ENCODE measurements at regions not wholly inside any gene's neighbourhood (a gene's known extent, or its start where the extent isn't known, plus 50 kb on each side); places are given as distances from the start of the nearest gene placed in this dataset.

DNA sequence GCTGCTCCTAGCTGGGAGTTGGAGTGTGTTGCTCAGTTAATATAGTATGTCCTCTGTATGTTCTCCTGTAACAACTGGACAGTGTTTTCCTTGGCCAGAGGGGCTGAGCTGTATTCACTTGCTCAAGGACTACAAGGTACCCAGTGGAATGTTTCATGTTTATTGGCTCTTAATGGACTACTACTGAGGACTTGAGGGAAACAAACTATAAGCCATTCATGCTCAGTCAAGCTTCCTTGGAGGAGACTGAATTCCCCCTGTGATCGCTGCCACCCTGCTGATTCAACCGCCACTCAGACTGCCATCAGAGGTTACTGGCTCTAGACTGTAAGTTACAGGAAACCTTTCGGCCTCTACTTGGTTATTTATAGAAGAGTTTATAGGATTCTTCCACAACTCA, 166.6 kb downstream of the ZC3H11B start:
- FAIRE-seq (no peak), DNase-seq (ENCODE audit: insufficient read length, low spot score) (no peak)
- no peak for TF ChIP-seq POLR2AphosphoS5 (IDR thresholded peaks at IDR 0.05; ENCODE audit: low read depth, low read length)
- TF ChIP-seq POLR2A (IDR thresholded peaks at IDR 0.05; ENCODE audit: low read depth, low read length) = no peak
- no peak for TF ChIP-seq PAX5 (IDR thresholded peaks at IDR 0.05; ENCODE audit: insufficient read depth, low read length, severe bottlenecking)
- no peak for TF ChIP-seq TAF1 (IDR thresholded peaks at IDR 0.05; ENCODE audit: low read depth, low read length)
- TF ChIP-seq POU2F2 (IDR thresholded peaks at IDR 0.05; ENCODE audit: low read depth, low read length) = no peak
- no peak for TF ChIP-seq SPI1 (IDR thresholded peaks at IDR 0.05; ENCODE audit: low read depth, low read length)

DNA sequence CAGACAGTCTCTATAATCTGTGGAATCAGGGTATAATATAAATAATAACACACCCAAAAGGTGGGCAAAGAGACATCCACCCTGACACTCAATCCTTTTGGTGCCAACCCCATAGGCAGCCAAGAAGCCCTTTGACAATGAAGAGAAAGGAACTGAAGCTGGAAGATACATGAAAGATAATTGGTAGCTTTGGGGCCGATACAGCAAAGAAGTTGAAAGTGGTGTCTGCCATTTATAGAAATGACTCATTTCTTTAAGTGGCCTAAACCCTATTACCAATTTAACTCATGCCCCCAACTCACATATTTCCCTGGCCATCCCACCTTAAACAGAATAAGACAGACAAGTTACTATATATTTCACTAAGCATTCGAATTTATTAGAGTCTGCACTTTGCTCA, 167.0 kb downstream of the ZC3H11B start:
- TF ChIP-seq PAX5 (IDR thresholded peaks at IDR 0.05; ENCODE audit: insufficient read depth, low read length, severe bottlenecking) = no peak
- 0 out of 2 replicates have a peak, but pooled peaks have one; percentile 22 for TF ChIP-seq SPI1 (IDR thresholded peaks at IDR 0.05; ENCODE audit: low read depth, low read length)
- no peak for TF ChIP-seq POU2F2 (IDR thresholded peaks at IDR 0.05; ENCODE audit: low read depth, low read length)
- DNase-seq (ENCODE audit: insufficient read length, low spot score) (no peak), FAIRE-seq (no peak)

DNA sequence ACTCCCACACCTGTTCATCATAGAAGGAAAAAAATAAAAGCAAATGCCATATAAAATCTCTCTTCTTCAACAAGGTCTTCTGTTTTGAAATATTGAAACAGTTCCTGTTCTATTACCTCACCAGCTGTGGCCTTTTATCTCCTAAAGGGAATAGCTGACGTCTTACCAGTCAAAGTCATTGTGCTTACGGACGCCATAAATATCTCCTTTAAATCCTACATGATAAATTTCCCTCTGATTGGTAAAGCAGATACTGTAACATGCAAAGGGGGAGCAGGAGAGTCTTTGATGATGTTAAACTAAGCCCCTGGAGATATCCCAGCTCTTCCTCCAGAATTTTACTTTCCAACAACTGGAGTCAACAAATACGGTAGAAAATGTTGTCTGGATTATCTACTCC, 168.4 kb downstream of the ZC3H11B start:
- TF ChIP-seq PAX5 (IDR thresholded peaks at IDR 0.05; ENCODE audit: insufficient read depth, low read length, severe bottlenecking) (no peak), SPI1 (IDR thresholded peaks at IDR 0.05; ENCODE audit: low read depth, low read length) (no peak), TAF1 (IDR thresholded peaks at IDR 0.05; ENCODE audit: low read depth, low read length) (no peak), POU2F2 (IDR thresholded peaks at IDR 0.05; ENCODE audit: low read depth, low read length) (no peak), POLR2AphosphoS5 (IDR thresholded peaks at IDR 0.05; ENCODE audit: low read depth, low read length) (no peak), POLR2A (IDR thresholded peaks at IDR 0.05; ENCODE audit: low read depth, low read length) (no peak)
- FAIRE-seq = no peak
- no peak for DNase-seq (ENCODE audit: insufficient read length, low spot score)

DNA sequence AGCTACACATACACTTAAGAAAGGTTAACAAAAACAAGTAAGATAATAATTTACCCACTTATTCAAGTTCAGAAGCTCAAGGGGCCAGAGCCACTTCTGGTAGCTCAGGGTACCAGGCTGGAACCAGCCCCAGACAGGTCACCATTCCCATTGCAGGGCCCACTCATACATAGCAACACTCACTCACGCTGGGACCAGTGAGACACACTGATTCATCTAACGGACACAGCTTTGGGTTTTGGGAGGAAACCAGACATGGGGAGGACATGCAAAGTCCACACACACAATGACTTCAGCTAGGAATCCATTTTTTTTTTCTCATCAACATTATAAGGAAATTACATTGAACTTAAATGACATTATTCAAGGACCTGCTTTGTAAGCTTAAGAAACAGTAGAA, 169.1 kb downstream of the ZC3H11B start:
- TF ChIP-seq PAX5 (IDR thresholded peaks at IDR 0.05; ENCODE audit: insufficient read depth, low read length, severe bottlenecking) (no peak), TAF1 (IDR thresholded peaks at IDR 0.05; ENCODE audit: low read depth, low read length) (no peak), POU2F2 (IDR thresholded peaks at IDR 0.05; ENCODE audit: low read depth, low read length) (no peak), POLR2A (IDR thresholded peaks at IDR 0.05; ENCODE audit: low read depth, low read length) (no peak)
- FAIRE-seq = no peak
- no peak for DNase-seq (ENCODE audit: insufficient read length, low spot score)

DNA sequence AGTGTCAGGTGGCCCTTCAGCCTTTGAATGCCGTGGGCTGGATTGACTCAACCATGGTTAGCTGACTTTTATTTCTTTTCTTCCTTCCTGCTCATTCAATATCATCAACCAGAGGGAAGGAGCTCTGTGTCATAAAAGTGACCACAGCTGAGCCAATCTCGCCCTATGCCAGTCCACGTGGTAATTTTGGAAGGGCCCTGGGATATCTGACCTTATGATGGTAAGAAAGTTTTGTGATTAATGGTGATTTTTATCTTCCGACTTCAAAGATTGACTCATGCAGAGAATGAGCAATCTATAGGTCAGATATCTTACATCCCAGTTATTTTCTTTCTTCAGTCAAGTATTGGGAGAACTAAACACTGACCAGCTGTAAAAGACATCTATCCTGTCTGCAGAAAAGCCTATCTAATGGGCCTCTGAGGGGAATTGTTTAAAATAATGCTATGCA, 170.3 kb downstream of the ZC3H11B start:
- TF ChIP-seq PAX5 (IDR thresholded peaks at IDR 0.05; ENCODE audit: insufficient read depth, low read length, severe bottlenecking) (no peak), POLR2AphosphoS5 (IDR thresholded peaks at IDR 0.05; ENCODE audit: low read depth, low read length) (no peak), POU2F2 (IDR thresholded peaks at IDR 0.05; ENCODE audit: low read depth, low read length) (no peak), TAF1 (IDR thresholded peaks at IDR 0.05; ENCODE audit: low read depth, low read length) (no peak), POLR2A (IDR thresholded peaks at IDR 0.05; ENCODE audit: low read depth, low read length) (no peak), SPI1 (IDR thresholded peaks at IDR 0.05; ENCODE audit: low read depth, low read length) (no peak)
- no peak for FAIRE-seq
- DNase-seq (ENCODE audit: insufficient read length, low spot score) = no peak

DNA sequence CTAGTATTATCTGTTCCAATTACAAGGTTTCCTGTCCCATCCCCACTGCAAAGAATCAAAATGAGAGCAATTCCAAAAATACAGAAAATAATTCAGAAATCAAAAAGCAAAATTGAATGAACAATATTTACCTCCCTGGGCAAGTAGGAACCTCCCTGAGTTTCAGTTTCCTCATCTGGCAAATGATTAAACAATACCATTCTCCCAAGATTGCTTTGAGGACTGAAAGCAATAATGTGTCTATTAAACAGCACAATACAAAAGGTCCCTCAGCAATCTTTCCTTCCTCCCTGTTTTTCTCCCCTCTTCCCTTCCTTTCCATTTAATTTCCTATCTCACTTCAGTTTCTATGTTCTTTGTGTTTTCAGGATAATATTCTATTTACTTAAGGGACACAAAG, 171.0 kb downstream of the ZC3H11B start:
- TF ChIP-seq POU2F2 (IDR thresholded peaks at IDR 0.05; ENCODE audit: low read depth, low read length) (no peak), SPI1 (IDR thresholded peaks at IDR 0.05; ENCODE audit: low read depth, low read length) (no peak), POLR2AphosphoS5 (IDR thresholded peaks at IDR 0.05; ENCODE audit: low read depth, low read length) (no peak), TAF1 (IDR thresholded peaks at IDR 0.05; ENCODE audit: low read depth, low read length) (no peak), PAX5 (IDR thresholded peaks at IDR 0.05; ENCODE audit: insufficient read depth, low read length, severe bottlenecking) (no peak), POLR2A (IDR thresholded peaks at IDR 0.05; ENCODE audit: low read depth, low read length) (no peak)
- FAIRE-seq = no peak
- no peak for DNase-seq (ENCODE audit: insufficient read length, low spot score)

DNA sequence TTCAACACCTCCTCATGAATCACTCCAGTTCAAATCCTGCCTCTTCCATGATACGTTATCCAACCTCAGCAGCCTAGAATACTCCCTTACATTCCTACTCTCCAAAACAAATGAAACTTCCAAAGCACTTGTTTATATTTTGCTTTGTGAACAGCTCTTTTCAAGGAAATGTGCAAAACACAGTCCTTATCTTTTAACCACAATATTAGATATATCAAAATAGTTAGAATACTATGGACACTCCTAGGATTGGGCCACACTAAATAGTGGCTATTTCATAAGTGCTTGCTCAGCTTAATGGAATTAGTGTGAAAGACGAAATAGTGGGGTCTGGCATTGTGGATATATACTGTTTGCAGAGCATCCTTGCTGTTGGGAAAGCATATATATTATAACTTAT, 173.5 kb downstream of the ZC3H11B start:
- DNase-seq (ENCODE audit: insufficient read length, low spot score) (no peak), FAIRE-seq (no peak)
- TF ChIP-seq POLR2A (IDR thresholded peaks at IDR 0.05; ENCODE audit: low read depth, low read length) (no peak), SPI1 (IDR thresholded peaks at IDR 0.05; ENCODE audit: low read depth, low read length) (no peak), POU2F2 (IDR thresholded peaks at IDR 0.05; ENCODE audit: low read depth, low read length) (no peak), POLR2AphosphoS5 (IDR thresholded peaks at IDR 0.05; ENCODE audit: low read depth, low read length) (no peak), TAF1 (IDR thresholded peaks at IDR 0.05; ENCODE audit: low read depth, low read length) (no peak), PAX5 (IDR thresholded peaks at IDR 0.05; ENCODE audit: insufficient read depth, low read length, severe bottlenecking) (no peak)

DNA sequence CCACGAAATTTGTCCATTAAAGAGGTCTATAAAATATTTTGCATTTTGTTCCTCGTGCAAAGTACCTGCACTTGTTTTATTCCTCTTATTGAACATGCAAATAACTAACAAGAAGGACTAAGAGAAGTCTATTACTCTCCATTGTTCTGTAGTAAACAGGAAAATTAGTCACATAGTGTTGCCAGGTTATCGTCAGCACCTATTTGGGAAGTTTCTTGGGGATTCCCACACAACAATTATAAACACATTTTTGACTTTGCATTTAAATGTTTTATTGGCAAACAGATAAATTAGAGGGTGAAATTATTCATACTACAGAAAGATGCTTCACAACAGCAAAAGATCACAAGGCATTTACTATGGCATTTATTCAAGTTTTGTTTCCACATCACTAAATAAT, 174.5 kb downstream of the ZC3H11B start:
- no peak for TF ChIP-seq POLR2AphosphoS5 (IDR thresholded peaks at IDR 0.05; ENCODE audit: low read depth, low read length)
- no peak for FAIRE-seq
- no peak for DNase-seq (ENCODE audit: insufficient read length, low spot score)

DNA sequence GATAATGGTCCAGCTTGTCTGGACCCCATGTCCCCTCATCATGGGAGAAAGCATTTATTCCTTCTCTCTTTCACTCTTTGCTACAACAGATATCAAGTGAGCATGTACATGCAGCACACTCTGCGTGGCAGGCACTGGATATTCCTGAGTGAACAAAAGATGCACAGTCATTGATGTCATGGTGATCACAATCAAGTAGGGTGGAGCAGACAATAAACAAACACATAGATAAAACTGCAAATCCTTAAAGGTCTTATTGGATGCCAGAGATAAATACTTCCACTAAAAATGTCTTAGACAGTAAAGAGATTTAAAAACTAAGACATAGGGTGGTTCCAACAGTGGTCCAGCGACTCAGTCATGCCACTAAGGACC, 178.0 kb downstream of the ZC3H11B start:
- TF ChIP-seq SPI1 (IDR thresholded peaks at IDR 0.05; ENCODE audit: low read depth, low read length) (no peak), TAF1 (IDR thresholded peaks at IDR 0.05; ENCODE audit: low read depth, low read length) (no peak), POLR2AphosphoS5 (IDR thresholded peaks at IDR 0.05; ENCODE audit: low read depth, low read length) (no peak), POLR2A (IDR thresholded peaks at IDR 0.05; ENCODE audit: low read depth, low read length) (no peak), PAX5 (IDR thresholded peaks at IDR 0.05; ENCODE audit: insufficient read depth, low read length, severe bottlenecking) (no peak), POU2F2 (IDR thresholded peaks at IDR 0.05; ENCODE audit: low read depth, low read length) (no peak)
- FAIRE-seq = no peak
- no peak for DNase-seq (ENCODE audit: insufficient read length, low spot score)

DNA sequence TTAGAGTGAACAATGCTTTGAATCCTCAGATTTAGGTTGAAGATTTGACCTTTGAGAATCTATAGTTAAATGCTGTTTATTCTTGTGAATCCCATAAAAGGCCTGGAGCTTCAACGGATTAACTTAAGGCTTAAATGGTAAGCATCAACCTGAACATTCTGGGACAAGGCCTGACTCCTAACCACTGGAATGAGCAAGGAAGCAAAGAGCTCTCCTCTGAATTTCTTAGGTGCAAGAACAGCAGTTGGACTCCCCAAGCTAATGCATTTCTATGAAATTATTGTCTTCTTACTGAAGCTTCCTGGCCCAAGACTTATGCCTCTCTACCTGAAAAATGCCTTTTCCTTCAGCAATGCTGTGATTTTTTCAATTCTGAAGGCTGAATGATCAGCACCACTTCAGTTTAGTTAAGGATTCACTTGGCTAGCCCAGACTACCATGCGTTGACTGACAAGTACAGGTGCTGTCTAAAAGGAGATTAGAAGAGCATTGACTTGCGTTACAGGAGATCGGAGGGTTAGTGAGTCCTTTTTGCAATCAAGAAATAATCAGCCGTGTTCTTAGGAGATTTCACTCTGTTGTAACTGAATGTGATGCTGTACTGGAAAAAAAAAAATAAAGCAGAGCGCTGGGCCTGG, 178.5 kb downstream of the ZC3H11B start:
- DNase-seq (ENCODE audit: insufficient read length, low spot score) = no peak
- TF ChIP-seq POLR2A (IDR thresholded peaks at IDR 0.05; ENCODE audit: low read depth, low read length) = no peak
- TF ChIP-seq PAX5 (IDR thresholded peaks at IDR 0.05; ENCODE audit: insufficient read depth, low read length, severe bottlenecking) = no peak
- no peak for TF ChIP-seq POU2F2 (IDR thresholded peaks at IDR 0.05; ENCODE audit: low read depth, low read length)
- no peak for TF ChIP-seq TAF1 (IDR thresholded peaks at IDR 0.05; ENCODE audit: low read depth, low read length)
- no peak for TF ChIP-seq POLR2AphosphoS5 (IDR thresholded peaks at IDR 0.05; ENCODE audit: low read depth, low read length)
- no peak for TF ChIP-seq SPI1 (IDR thresholded peaks at IDR 0.05; ENCODE audit: low read depth, low read length)
- no peak for FAIRE-seq
